ENCODE measurements at regions not wholly inside any gene's neighbourhood (a gene's known extent, or its start where the extent isn't known, plus 50 kb on each side); places are given as distances from the start of the nearest gene placed in this dataset.

DNA sequence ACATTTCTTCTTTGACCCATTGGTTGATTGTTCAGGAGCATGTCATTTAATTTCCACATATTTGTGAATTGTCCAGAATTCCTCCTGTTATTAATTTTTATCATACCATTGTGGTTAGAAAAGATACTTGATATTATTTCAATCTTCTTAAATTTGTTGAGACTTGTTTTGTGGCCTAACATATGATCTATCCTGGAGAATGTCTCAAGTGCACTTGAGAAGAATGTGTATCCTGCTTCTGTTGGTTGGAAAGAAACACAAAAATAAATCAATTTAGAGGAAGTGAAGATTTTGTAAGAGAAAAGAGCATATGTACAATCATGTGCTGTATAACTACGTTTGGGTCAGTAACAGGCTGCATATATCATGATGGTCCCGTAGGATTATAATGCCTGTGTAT is 118.6 kb upstream of the CDC42EP3 start:
- TF ChIP-seq, protein P1, sequence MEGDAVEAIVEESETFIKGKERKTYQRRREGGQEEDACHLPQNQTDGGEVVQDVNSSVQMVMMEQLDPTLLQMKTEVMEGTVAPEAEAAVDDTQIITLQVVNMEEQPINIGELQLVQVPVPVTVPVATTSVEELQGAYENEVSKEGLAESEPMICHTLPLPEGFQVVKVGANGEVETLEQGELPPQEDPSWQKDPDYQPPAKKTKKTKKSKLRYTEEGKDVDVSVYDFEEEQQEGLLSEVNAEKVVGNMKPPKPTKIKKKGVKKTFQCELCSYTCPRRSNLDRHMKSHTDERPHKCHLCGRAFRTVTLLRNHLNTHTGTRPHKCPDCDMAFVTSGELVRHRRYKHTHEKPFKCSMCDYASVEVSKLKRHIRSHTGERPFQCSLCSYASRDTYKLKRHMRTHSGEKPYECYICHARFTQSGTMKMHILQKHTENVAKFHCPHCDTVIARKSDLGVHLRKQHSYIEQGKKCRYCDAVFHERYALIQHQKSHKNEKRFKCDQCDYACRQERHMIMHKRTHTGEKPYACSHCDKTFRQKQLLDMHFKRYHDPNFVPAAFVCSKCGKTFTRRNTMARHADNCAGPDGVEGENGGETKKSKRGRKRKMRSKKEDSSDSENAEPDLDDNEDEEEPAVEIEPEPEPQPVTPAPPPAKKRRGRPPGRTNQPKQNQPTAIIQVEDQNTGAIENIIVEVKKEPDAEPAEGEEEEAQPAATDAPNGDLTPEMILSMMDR (IDR thresholded peaks at IDR 0.05), result no peak
- TF ChIP-seq POLR2A (IDR thresholded peaks at IDR 0.05), result no peak
